ENCODE measurements at regions not wholly inside any gene's neighbourhood (a gene's known extent, or its start where the extent isn't known, plus 50 kb on each side); places are given as distances from the start of the nearest gene placed in this dataset.

GRCh38 chr2:234851451-234851850, 100.4 kb upstream of the SH3BP4 start:
- TF ChIP-seq, protein P1, sequence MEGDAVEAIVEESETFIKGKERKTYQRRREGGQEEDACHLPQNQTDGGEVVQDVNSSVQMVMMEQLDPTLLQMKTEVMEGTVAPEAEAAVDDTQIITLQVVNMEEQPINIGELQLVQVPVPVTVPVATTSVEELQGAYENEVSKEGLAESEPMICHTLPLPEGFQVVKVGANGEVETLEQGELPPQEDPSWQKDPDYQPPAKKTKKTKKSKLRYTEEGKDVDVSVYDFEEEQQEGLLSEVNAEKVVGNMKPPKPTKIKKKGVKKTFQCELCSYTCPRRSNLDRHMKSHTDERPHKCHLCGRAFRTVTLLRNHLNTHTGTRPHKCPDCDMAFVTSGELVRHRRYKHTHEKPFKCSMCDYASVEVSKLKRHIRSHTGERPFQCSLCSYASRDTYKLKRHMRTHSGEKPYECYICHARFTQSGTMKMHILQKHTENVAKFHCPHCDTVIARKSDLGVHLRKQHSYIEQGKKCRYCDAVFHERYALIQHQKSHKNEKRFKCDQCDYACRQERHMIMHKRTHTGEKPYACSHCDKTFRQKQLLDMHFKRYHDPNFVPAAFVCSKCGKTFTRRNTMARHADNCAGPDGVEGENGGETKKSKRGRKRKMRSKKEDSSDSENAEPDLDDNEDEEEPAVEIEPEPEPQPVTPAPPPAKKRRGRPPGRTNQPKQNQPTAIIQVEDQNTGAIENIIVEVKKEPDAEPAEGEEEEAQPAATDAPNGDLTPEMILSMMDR (IDR thresholded peaks at IDR 0.05), result no peak
- no peak overlapping the region for H3K4me3 ChIP-seq
- no peak for ATAC-seq
- H3K9me3 ChIP-seq, result no peaks in the 10 kb centered on the region
- intact Hi-C loops (cut with DNase I), result no loop called here
- no peaks in the 10 kb centered on the region for H3K4me1 ChIP-seq
- no peaks in the 10 kb centered on the region for H3K27me3 ChIP-seq
- no peak overlapping the region for H3K27ac ChIP-seq
- no peaks in the 10 kb centered on the region for H3K36me3 ChIP-seq
- DNase-seq, result no peak

GRCh38 chr2:234850818-234851217, 101.0 kb upstream of the SH3BP4 start:
- intact Hi-C loops (cut with DNase I), result no loop called here
- no peak for ATAC-seq
- Histone ChIP-seq H3K4me1 (no peaks in the 10 kb centered on the region), H3K4me3 (no peak overlapping the region), H3K36me3 (no peaks in the 10 kb centered on the region), H3K9me3 (no peaks in the 10 kb centered on the region), H3K27ac (no peak overlapping the region), H3K27me3 (no peaks in the 10 kb centered on the region)
- DNase-seq, result no peak
- TF ChIP-seq, protein P1 (IDR thresholded peaks at IDR 0.05), result no peak

DNA sequence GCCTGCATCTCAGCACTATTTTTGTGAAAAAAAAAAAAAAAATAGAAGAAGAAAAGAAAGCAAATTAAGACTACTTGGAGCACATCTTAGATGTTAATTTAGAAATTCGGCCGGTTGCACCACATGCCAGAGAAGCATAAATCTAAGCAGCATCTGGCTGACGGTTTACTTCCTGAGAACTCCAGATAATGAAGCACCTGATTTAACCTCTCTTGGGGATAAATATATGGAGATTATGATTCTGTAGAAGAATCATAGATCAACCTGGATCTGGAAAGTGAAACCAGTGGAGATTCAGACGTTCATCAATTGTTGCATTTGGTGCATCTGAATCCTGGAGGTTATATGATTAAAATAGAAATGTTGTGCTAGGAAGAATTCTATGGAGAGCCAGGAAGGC, 102.1 kb upstream of the SH3BP4 start:
- DNase-seq (no peak), ATAC-seq (no peak)
- Histone ChIP-seq H3K27ac (no peak overlapping the region), H3K36me3 (no peaks in the 10 kb centered on the region), H3K9me3 (no peaks in the 10 kb centered on the region), H3K4me1 (no peaks in the 10 kb centered on the region), H3K27me3 (no peaks in the 10 kb centered on the region), H3K4me3 (no peak overlapping the region)
- TF ChIP-seq, protein P1 (IDR thresholded peaks at IDR 0.05), result no peak
- intact Hi-C loops (cut with DNase I), result no loop called here

GRCh38 chr2:234848578-234848977, 103.2 kb upstream of the SH3BP4 start:
- Histone ChIP-seq H3K9me3 (no peaks in the 10 kb centered on the region), H3K27ac (no peak overlapping the region), H3K36me3 (no peaks in the 10 kb centered on the region), H3K4me3 (no peak overlapping the region), H3K27me3 (no peaks in the 10 kb centered on the region), H3K4me1 (no peaks in the 10 kb centered on the region)
- TF ChIP-seq, protein P1 (IDR thresholded peaks at IDR 0.05), result no peak
- ATAC-seq (no peak), DNase-seq (no peak)
- intact Hi-C loops (cut with DNase I), result no loop called here

- ATAC-seq (no peak), DNase-seq (no peak)
- no peaks in the 10 kb centered on the region for H3K36me3 ChIP-seq
- TF ChIP-seq, protein P1 (IDR thresholded peaks at IDR 0.05), result no peak
- H3K27me3 ChIP-seq, result no peaks in the 10 kb centered on the region
- H3K4me1 ChIP-seq, result no peaks in the 10 kb centered on the region
- no peak overlapping the region for H3K4me3 ChIP-seq
- H3K27ac ChIP-seq, result no peak overlapping the region
- intact Hi-C loops (cut with DNase I), result no loop called here
- H3K9me3 ChIP-seq, result no peaks in the 10 kb centered on the region
Measured at GRCh38 chr2:234847639-234848038, 104.2 kb upstream of the SH3BP4 start.

All from left lung (tissue), 4 donors.